B cell (primary cell): ENCODE measurements at regions not wholly inside any gene's neighbourhood (a gene's known extent, or its start where the extent isn't known, plus 50 kb on each side); places are given as distances from the start of the nearest gene placed in this dataset.

Source experiments
- ATAC-seq: fragments of 200-7000 bp; cut with Tn5 transposase; one replicate; pipeline ENCODE4 v1.10.0; 2021; ENCODE audit warnings: low read depth, mild to moderate bottlenecking, moderate number of reproducible peaks, moderate library complexity
- CTCF ChIA-PET: fragments of 350-600 bp; sonication (Branson Sonifier 250); formaldehyde crosslinking; loops from one replicate; lab custom pipeline; 2021; ENCODE audit warnings: antibody characterized with exemption, inconsistent platforms; lab: Charles Lee
- POLR2A ChIA-PET: fragments of 350-600 bp; sonication (Branson Sonifier 250); formaldehyde crosslinking; loops from one replicate; lab custom pipeline; 2021; ENCODE audit warnings: antibody characterized with exemption; lab: Charles Lee
- DNase-seq: peaks from one replicate; pipeline ENCODE4 v3.0.0; 2013
- H2AFZ ChIP-seq: 2 replicates; pipeline ENCODE4 v1.6.1; 2012; ENCODE audit warnings: mild to moderate bottlenecking, low read depth, low read length; ENCODE audit not compliant: insufficient read depth, poor library complexity, severe bottlenecking
- H3K27ac ChIP-seq, 2 donors: 1 replicate in 1 of 2; 2 replicates in 1 of 2; pipeline ENCODE4 v1.5.1; 2012 to 2013; ENCODE audit warnings: low read length in 2 of 2, mild to moderate bottlenecking in 2 of 2, moderate library complexity in 1 of 2
- H3K27me3 ChIP-seq, 4 experiments: fragments of 200-600 bp in 1 of 4; sonication (generic) in 1 of 4; replicated peaks in 1 of 4; 1 replicate in 2 of 4; 2 replicates in 2 of 4; pipeline versions ENCODE4 v1.6.1 to v1.7.0; 2013 to 2016; ENCODE audit warnings: low read length in 3 of 4, mild to moderate bottlenecking in 2 of 4, mixed read lengths in 1 of 4, moderate library complexity in 1 of 4; ENCODE audit not compliant: insufficient read depth in 4 of 4, control insufficient read depth in 3 of 4; ENCODE audit errors: control extremely low read depth in 1 of 4
- H3K36me3 ChIP-seq, 2 experiments: replicated peaks in 1 of 2; 1 replicate in 1 of 2; 2 replicates in 1 of 2; pipeline versions ENCODE4 v1.6.1 to v1.7.1; 2013; ENCODE audit warnings: low read length in 1 of 2; ENCODE audit not compliant: insufficient read depth in 2 of 2, control insufficient read depth in 1 of 2; ENCODE audit errors: control extremely low read depth in 1 of 2, extremely low read depth in 1 of 2
- H3K4me1 ChIP-seq, 2 donors: fragments of 200-600 bp in 1 of 2; sonication (generic) in 1 of 2; 1 replicate in 1 of 2; 2 replicates in 1 of 2; pipeline versions ENCODE4 v1.5.1 to v1.6.1; 2013 to 2017; ENCODE audit warnings: low read length in 2 of 2; ENCODE audit not compliant: control insufficient read depth in 2 of 2, insufficient read depth in 2 of 2
- H3K4me2 ChIP-seq: replicated peaks from 2 replicates; pipeline ENCODE3; 2012; ENCODE audit warnings: mild to moderate bottlenecking, low read depth, low read length; ENCODE audit not compliant: poor library complexity, severe bottlenecking
- H3K4me3 ChIP-seq, 5 experiments: fragments of 200-600 bp in 1 of 5; sonication (generic) in 1 of 5; 1 replicate in 3 of 5; 2 replicates in 2 of 5; pipeline versions ENCODE4 v1.5.1 to v1.7.0; 2011 to 2016; ENCODE audit warnings: low read length in 4 of 5, mild to moderate bottlenecking in 4 of 5, low read depth in 2 of 5, control low read depth in 1 of 5, moderate library complexity in 1 of 5; ENCODE audit not compliant: insufficient read depth in 1 of 5; ENCODE audit errors: control extremely low read depth in 1 of 5, extremely low read depth in 1 of 5
- H3K79me2 ChIP-seq: fragments of 200-600 bp; sonication (generic); one replicate; pipeline ENCODE4 v1.6.0; 2016; ENCODE audit warnings: low read length; ENCODE audit not compliant: control insufficient read depth, insufficient read depth
- H3K9ac ChIP-seq: fragments of 200-600 bp; sonication (generic); 2 replicates; pipeline ENCODE4 v1.6.1; 2017; ENCODE audit warnings: mild to moderate bottlenecking, low read length, moderate library complexity
- H3K9me3 ChIP-seq, 3 donors: one replicate each; pipeline versions ENCODE4 v1.6.1 to v1.7.1; 2013; ENCODE audit warnings: low read length in 2 of 3; ENCODE audit not compliant: control insufficient read depth in 2 of 3, insufficient read depth in 1 of 3; ENCODE audit errors: control extremely low read depth in 1 of 3
- H4K20me1 ChIP-seq: 2 replicates; pipeline ENCODE4 v1.6.0; 2012; ENCODE audit warnings: mild to moderate bottlenecking, low read length; ENCODE audit not compliant: insufficient read depth, control insufficient read depth, poor library complexity, severe bottlenecking
- H3K27ac Mint-ChIP-seq: one replicate; pipeline ENCODE4 v1.8.0; 2021; ENCODE audit warnings: mixed read lengths
- H3K27me3 Mint-ChIP-seq: one replicate; pipeline ENCODE4 v1.8.0; 2021; ENCODE audit warnings: mixed read lengths
- H3K4me1 Mint-ChIP-seq: one replicate; pipeline ENCODE4 v1.8.0; 2021; ENCODE audit warnings: mixed read lengths
- H3K4me3 Mint-ChIP-seq: one replicate; pipeline ENCODE4 v1.8.0; 2021; ENCODE audit warnings: mixed read lengths
- H3K9me3 Mint-ChIP-seq: one replicate; pipeline ENCODE4 v1.8.0; 2022; ENCODE audit warnings: mixed read lengths; ENCODE audit not compliant: insufficient read depth
- CTCF ChIP-seq: fragments of 200-600 bp; IDR thresholded peaks from one replicate; pipeline ENCODE4 v1.8.0; 2022; ENCODE audit warnings: antibody characterized with exemption, mild to moderate bottlenecking
- EZH2 ChIP-seq: IDR thresholded peaks from 2 replicates; pipeline ENCODE4 v1.6.1; 2012; ENCODE audit warnings: borderline replicate concordance, low read depth, mild to moderate bottlenecking, moderate library complexity, low read length; ENCODE audit not compliant: insufficient read depth, poor library complexity, severe bottlenecking
- WGBS: methylation state at CpG from one replicate; pipeline ENCODE4 v1.1.5; 2013; ENCODE audit warnings: missing lambda C conversion rate; ENCODE audit not compliant: insufficient coverage; 5-methylcytosine and 5-hydroxymethylcytosine counted together
- intact Hi-C: fragments of 100-400 bp; cut with micrococcal nuclease; formaldehyde crosslinking; loops from one replicate; pipeline ENCODE4 v1.10.0; 2022

DNA sequence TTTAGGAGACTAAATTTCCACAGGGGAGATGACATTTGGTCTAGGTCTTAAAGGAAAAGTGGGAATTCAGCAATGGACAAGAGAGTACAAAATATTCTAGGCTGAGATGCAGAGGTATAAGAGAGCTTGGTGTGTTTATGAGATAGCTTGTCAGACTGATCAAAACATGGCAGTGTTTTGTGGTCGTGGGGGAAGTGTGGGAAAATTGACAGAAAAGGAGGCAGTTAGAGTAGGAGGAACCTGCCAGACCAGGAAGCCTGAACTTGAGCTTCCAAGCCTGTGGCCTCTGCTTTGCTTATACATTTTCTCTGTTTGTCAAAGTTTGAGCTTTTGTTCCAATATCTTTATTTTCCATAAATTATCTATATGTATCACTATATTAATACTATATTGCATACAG is 69.5 kb upstream of the MAP3K7 start:
- ATAC-seq (no peak), DNase-seq (no peak)
- Mint-ChIP-seq H3K4me1 (no peaks in the 10 kb centered on the region), H3K9me3 (no peaks in the 10 kb centered on the region), H3K27ac (no peak overlapping the region), H3K4me3 (no peak overlapping the region), H3K27me3 (peaks cover 26% of the 10 kb centered on the region)
- intact Hi-C loops = no loop called here
- POLR2A ChIA-PET = no interaction called here
- Histone ChIP-seq H3K9ac (no peak overlapping the region), H4K20me1 (no peaks in the 10 kb centered on the region), H2AFZ (no peak overlapping the region), H3K4me2 (no peak overlapping the region), H3K36me3 (no peaks in the 10 kb centered on the region), H3K4me3 (no peak overlapping the region), H3K27ac (no peak overlapping the region), H3K4me1 (no peaks in the 10 kb centered on the region), H3K79me2 (no peaks in the 10 kb centered on the region), H3K9me3 (no peaks in the 10 kb centered on the region), H3K27me3 (peaks cover 0 to 6% (median 4%) of the 10 kb centered on the region in 4 experiments)
- CTCF ChIA-PET = no interaction called here
- no peak for TF ChIP-seq CTCF
- TF ChIP-seq EZH2 = no peak
- WGBS = 0% methylated on average over 1 of the region's 1 CpG

- DNase-seq (no peak), ATAC-seq (no peak)
- Histone ChIP-seq H4K20me1 (no peaks in the 10 kb centered on the region), H3K9ac (no peak overlapping the region), H3K4me1 (no peaks in the 10 kb centered on the region), H2AFZ (no peak overlapping the region), H3K36me3 (no peaks in the 10 kb centered on the region), H3K9me3 (no peaks in the 10 kb centered on the region), H3K27ac (no peak overlapping the region), H3K27me3 (peaks cover 0 to 6% (median 2%) of the 10 kb centered on the region in 4 experiments), H3K4me3 (no peak overlapping the region), H3K4me2 (no peak overlapping the region), H3K79me2 (no peaks in the 10 kb centered on the region)
- Mint-ChIP-seq H3K9me3 (no peaks in the 10 kb centered on the region), H3K27ac (no peak overlapping the region), H3K4me3 (no peak overlapping the region), H3K27me3 (peaks cover 26% of the 10 kb centered on the region), H3K4me1 (no peaks in the 10 kb centered on the region)
- TF ChIP-seq CTCF = no peak
- intact Hi-C loops = no loop called here
- CTCF ChIA-PET = no interaction called here
- 90% methylated on average over 3 of the region's 5 CpGs for WGBS
- POLR2A ChIA-PET = no interaction called here
Observed at GRCh38 chr6:90654806-90655205, 67.9 kb upstream of the MAP3K7 start.
